Pons (tissue), 1 donor: ENCODE measurements at regions not wholly inside any gene's neighbourhood (a gene's known extent, or its start where the extent isn't known, plus 50 kb on each side); places are given as distances from the start of the nearest gene placed in this dataset.
"Not testable (repeated sequence)": the region's sequence is repeated elsewhere in the genome, so short reads cannot be mapped to it uniquely, and the experiment has no call there.

Experiments used
- DNase-seq: peaks from one replicate; pipeline ENCODE4 v3.0.0-alpha.2; 2016; ENCODE audit warnings: low spot score

- no peak for DNase-seq
Measured at GRCh38 chr3:18189282-18190050, 235.7 kb downstream of the SATB1 start.

GRCh38 chr3:18188491-18188890, 236.6 kb downstream of the SATB1 start:
- no peak for DNase-seq

- no peak for DNase-seq
Measured at GRCh38 chr3:18185624-18186023, 239.5 kb downstream of the SATB1 start.

- DNase-seq, result not testable (repeated sequence)
Measured at GRCh38 chr3:18182923-18183322, 242.2 kb downstream of the SATB1 start.

GRCh38 chr3:18179521-18179920, 245.6 kb downstream of the SATB1 start:
- DNase-seq, result no peak

GRCh38 chr3:18177271-18177670, 247.9 kb downstream of the SATB1 start:
- DNase-seq, result no peak

- DNase-seq, result not testable (repeated sequence)
Measured at GRCh38 chr3:18173891-18174290, 251.2 kb downstream of the SATB1 start.

GRCh38 chr3:18159681-18160080, 265.5 kb downstream of the SATB1 start:
- DNase-seq, result no peak

GRCh38 chr3:18153571-18154173, 271.5 kb downstream of the SATB1 start:
- peak; percentile 3 for DNase-seq

GRCh38 chr3:18151199-18151598, 273.9 kb downstream of the SATB1 start:
- DNase-seq, result no peak

GRCh38 chr3:18149935-18150334, 275.2 kb downstream of the SATB1 start:
- no peak for DNase-seq

- DNase-seq, result no peak
Measured at GRCh38 chr3:18149386-18149785, 275.8 kb downstream of the SATB1 start.

GRCh38 chr3:18144571-18144970, 280.6 kb downstream of the SATB1 start:
- no peak for DNase-seq

GRCh38 chr3:18143258-18143780, 281.8 kb downstream of the SATB1 start:
- DNase-seq, result no peak

- DNase-seq, result no peak
Measured at GRCh38 chr3:18137958-18138357, 287.2 kb downstream of the SATB1 start.

GRCh38 chr3:18135060-18135814, 289.9 kb downstream of the SATB1 start:
- no peak for DNase-seq

- DNase-seq, result no peak
Measured at GRCh38 chr3:18134386-18135059, 290.6 kb downstream of the SATB1 start.

GRCh38 chr3:18132991-18133390, 292.1 kb downstream of the SATB1 start:
- no peak for DNase-seq

GRCh38 chr3:18127859-18128681, 297.1 kb downstream of the SATB1 start:
- DNase-seq, result no peak

- no peak for DNase-seq
Measured at GRCh38 chr3:18127174-18127858, 297.8 kb downstream of the SATB1 start.

GRCh38 chr3:18126772-18127171, 298.4 kb downstream of the SATB1 start:
- DNase-seq, result no peak
